Spleen (tissue), 7 donors: ENCODE measurements at regions not wholly inside any gene's neighbourhood (a gene's known extent, or its start where the extent isn't known, plus 50 kb on each side); places are given as distances from the start of the nearest gene placed in this dataset.

Experiments
- CTCF ChIP-seq, 11 experiments: fragments of 200-600 bp in 7 of 11; fragments of 450-650 bp in 4 of 11; sonication (generic) in 4 of 11; IDR thresholded peaks in 8 of 11; conservative IDR thresholded peaks in 3 of 11; 1 replicate in 7 of 11; 2 replicates in 4 of 11; pipeline versions ENCODE4 v1.4.0 to v1.8.0; 2016 to 2021; ENCODE audit warnings: antibody characterized with exemption in 11 of 11, inconsistent platforms in 4 of 11, mild to moderate bottlenecking in 1 of 11
- POLR2A ChIP-seq, 3 donors: fragments of 450-650 bp; IDR thresholded peaks; one replicate each; pipeline ENCODE4 v1.5.1; 2017; ENCODE audit warnings: antibody characterized with exemption in 3 of 3, mild to moderate bottlenecking in 1 of 3
- POLR2AphosphoS5 ChIP-seq, 3 donors: sonication (generic); formaldehyde crosslinking; IDR thresholded peaks; one replicate each; pipeline ENCODE4 v1.5.1; 2017; ENCODE audit warnings: antibody characterized with exemption in 3 of 3
- donor health status: DM: no; HTN: no; CAD: no; lungs with moderate emphysema.
- donor health status: DM: no; HTN: no; CAD: no.
- donor health status: DM: no; HTN: no; CAD: no.

- no peak for TF ChIP-seq POLR2AphosphoS5 (IDR thresholded peaks at IDR 0.05)
- TF ChIP-seq CTCF (IDR thresholded peaks at IDR 0.05 in 8 of 11, conservative IDR thresholded peaks at IDR 0.05 in 3 of 11) = no peak
- no peak for TF ChIP-seq POLR2A (IDR thresholded peaks at IDR 0.05)
Measured at GRCh38 chr2:228548230-228548629, 366.7 kb upstream of the SPHKAP start.
